SK-N-MC (cell line): ENCODE measurements at regions not wholly inside any gene's neighbourhood (a gene's known extent, or its start where the extent isn't known, plus 50 kb on each side); places are given as distances from the start of the nearest gene placed in this dataset.

Source experiments
- DNase-seq: peaks from one replicate; pipeline ENCODE4 v3.0.0-alpha.2; 2011; ENCODE audit warnings: low read depth, low spot score
- H3K27ac ChIP-seq: fragments of 200-600 bp; sonication (generic); 2 replicates; pipeline ENCODE4 v1.5.1; 2016; ENCODE audit warnings: mixed run types
- H3K36me3 ChIP-seq: fragments of 200-600 bp; sonication (generic); 2 replicates; pipeline ENCODE4 v1.6.1; 2017; ENCODE audit warnings: antibody characterized with exemption, low read length, mixed read lengths; ENCODE audit not compliant: insufficient read depth
- H3K4me3 ChIP-seq: fragments of 200-600 bp; sonication (generic); 2 replicates; pipeline ENCODE4 v1.5.1; 2016
- H3K9ac ChIP-seq: fragments of 200-600 bp; sonication (generic); 2 replicates; pipeline ENCODE4 v1.8.0; 2017; ENCODE audit warnings: mixed run types, mixed read lengths; ENCODE audit not compliant: insufficient read length
- H3K9me3 ChIP-seq: fragments of 200-600 bp; sonication (generic); 2 replicates; pipeline ENCODE4 v1.6.1; 2017; ENCODE audit warnings: low read depth, mild to moderate bottlenecking, antibody characterized with exemption, low read length, moderate library complexity, mixed read lengths
- EZH2 ChIP-seq: fragments of 200-600 bp; sonication (generic); IDR thresholded peaks from one replicate; pipeline ENCODE4 v1.6.1; 2017; ENCODE audit warnings: antibody characterized with exemption
- FOXP2 ChIP-seq: optimal IDR thresholded peaks from 2 replicates; pipeline ENCODE3; 2011; ENCODE audit warnings: mild to moderate bottlenecking, moderate library complexity; ENCODE audit not compliant: insufficient read depth; ENCODE audit errors: extremely low read length, control extremely low read depth
- POLR2AphosphoS5 ChIP-seq: IDR thresholded peaks from 2 replicates; pipeline ENCODE4 v1.6.1; 2012; ENCODE audit warnings: mild to moderate bottlenecking, low read depth, low read length, borderline replicate concordance

DNA sequence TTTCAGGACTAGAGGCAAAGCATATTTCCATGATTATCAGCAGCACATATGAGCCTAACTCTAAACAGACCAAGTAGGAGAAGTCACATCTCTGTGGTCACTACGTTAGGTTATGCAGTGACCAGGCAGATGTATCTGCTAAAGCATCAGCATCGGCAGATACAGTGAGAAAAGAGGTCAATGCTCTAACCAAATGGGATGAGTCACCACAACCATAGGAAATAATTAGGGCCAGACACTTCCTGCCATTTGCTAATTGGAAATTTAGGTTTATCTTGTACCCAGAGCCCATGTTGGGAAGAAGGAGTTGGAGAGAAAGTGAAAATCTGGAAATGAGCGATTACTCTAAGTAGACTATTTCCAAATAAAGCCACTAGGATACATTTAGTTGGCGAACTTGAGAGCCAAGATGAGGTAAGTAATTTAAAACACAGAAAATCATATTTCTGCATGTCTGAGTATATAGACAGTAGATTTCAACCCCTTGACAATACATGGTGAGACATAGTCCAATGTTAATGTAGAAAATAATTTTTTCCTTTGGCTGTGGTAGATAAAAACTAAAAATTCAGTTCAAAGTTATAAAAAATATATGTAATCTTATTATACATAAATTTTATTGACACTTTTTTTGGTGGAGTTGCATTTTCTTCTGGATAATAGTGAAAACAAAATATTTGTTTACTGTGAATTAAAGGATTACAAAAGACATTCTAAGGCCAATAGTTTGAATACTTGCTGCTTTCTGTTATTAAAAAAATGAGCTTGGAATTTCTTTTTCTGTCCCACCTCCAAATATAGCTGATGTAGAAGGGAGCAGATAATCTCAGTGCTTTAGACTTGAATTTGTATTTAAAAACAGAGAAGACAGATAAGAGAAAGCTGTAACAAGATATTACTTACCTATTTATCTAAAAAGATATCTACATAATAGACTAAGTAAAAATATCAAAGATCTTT is 104.4 kb upstream of the CSNK1A1L start:
- DNase-seq = no peak
- H3K9me3 ChIP-seq = no peaks in the 10 kb centered on the region
- no peaks in the 10 kb centered on the region for H3K36me3 ChIP-seq
- TF ChIP-seq FOXP2 = no peak
- no peak for TF ChIP-seq POLR2AphosphoS5
- TF ChIP-seq EZH2 = no peak
- H3K4me3 ChIP-seq = no peak overlapping the region
- H3K27ac ChIP-seq = no peak overlapping the region
- no peak overlapping the region for H3K9ac ChIP-seq

- H3K4me3 ChIP-seq = no peak overlapping the region
- no peak overlapping the region for H3K9ac ChIP-seq
- DNase-seq = no peak
- no peak for TF ChIP-seq FOXP2
- no peak for TF ChIP-seq POLR2AphosphoS5
- no peak for TF ChIP-seq EZH2
- H3K9me3 ChIP-seq = no peaks in the 10 kb centered on the region
- H3K36me3 ChIP-seq = no peaks in the 10 kb centered on the region
- H3K27ac ChIP-seq = no peak overlapping the region
Measured at GRCh38 chr13:37207691-37208451, 102.4 kb upstream of the CSNK1A1L start.

- TF ChIP-seq FOXP2 (no peak), POLR2AphosphoS5 (no peak), EZH2 (no peak)
- Histone ChIP-seq H3K9me3 (no peaks in the 10 kb centered on the region), H3K4me3 (no peak overlapping the region), H3K9ac (no peak overlapping the region), H3K27ac (no peak overlapping the region), H3K36me3 (no peaks in the 10 kb centered on the region)
- no peak for DNase-seq
Measured at GRCh38 chr13:37202264-37202663, 96.8 kb upstream of the CSNK1A1L start.

GRCh38 chr13:37201081-37201480 is 95.6 kb upstream of the CSNK1A1L start:
- no peak for TF ChIP-seq POLR2AphosphoS5
- no peak for TF ChIP-seq FOXP2
- no peak for TF ChIP-seq EZH2
- no peak for DNase-seq
- Histone ChIP-seq H3K9me3 (no peaks in the 10 kb centered on the region), H3K9ac (no peak overlapping the region), H3K27ac (no peak overlapping the region), H3K36me3 (no peaks in the 10 kb centered on the region), H3K4me3 (no peak overlapping the region)

GRCh38 chr13:37198629-37199028 is 93.2 kb upstream of the CSNK1A1L start:
- Histone ChIP-seq H3K4me3 (no peak overlapping the region), H3K36me3 (no peaks in the 10 kb centered on the region), H3K27ac (no peak overlapping the region), H3K9me3 (no peaks in the 10 kb centered on the region), H3K9ac (no peak overlapping the region)
- TF ChIP-seq EZH2 (no peak), FOXP2 (no peak), POLR2AphosphoS5 (no peak)
- DNase-seq = no peak

DNA sequence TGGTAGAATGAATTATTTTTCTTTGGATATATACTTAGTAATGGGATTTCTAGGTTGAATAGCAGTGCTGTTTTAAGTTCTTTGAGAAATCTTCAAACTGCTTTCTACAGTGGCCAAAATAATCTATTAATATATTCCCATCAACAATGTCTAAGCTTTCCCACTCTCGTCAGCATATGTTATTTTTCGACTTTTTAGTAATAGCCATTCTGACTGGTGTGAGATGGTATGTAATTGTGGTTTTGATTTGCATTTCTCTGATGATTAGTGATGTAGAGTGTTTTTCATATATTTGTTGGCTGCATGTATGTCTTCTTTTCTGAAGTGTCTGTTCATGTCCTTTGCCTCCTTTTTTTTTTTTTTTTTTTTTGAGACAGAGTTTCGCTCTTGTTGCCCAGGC is 90.2 kb upstream of the CSNK1A1L start:
- H3K36me3 ChIP-seq = no peaks in the 10 kb centered on the region
- no peak overlapping the region for H3K9ac ChIP-seq
- H3K27ac ChIP-seq = no peak overlapping the region
- TF ChIP-seq FOXP2 (no peak), POLR2AphosphoS5 (no peak), EZH2 (no peak)
- DNase-seq = no peak
- H3K4me3 ChIP-seq = no peak overlapping the region
- no peaks in the 10 kb centered on the region for H3K9me3 ChIP-seq

DNA sequence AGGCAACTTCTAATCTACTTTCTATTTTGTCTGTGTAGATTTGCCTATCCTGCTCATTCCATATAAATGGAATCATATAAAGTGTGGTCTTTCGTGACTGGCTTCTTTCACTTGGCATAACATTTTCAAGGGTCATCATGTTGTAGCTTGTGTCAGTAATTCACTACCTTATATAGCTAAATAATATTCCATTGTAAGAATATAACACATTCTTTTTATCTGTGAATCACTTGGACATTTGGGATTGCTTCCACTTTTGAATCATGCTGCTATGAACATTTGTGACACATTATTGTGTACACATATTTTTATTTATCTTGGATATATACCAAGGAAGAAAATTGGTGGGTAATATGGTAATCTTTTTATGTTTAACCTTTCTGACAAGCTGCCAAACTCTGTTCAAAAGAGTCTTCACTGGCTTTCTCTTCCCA is 89.0 kb upstream of the CSNK1A1L start:
- H3K27ac ChIP-seq = no peak overlapping the region
- DNase-seq = no peak
- TF ChIP-seq POLR2AphosphoS5 (no peak), EZH2 (no peak), FOXP2 (no peak)

DNA sequence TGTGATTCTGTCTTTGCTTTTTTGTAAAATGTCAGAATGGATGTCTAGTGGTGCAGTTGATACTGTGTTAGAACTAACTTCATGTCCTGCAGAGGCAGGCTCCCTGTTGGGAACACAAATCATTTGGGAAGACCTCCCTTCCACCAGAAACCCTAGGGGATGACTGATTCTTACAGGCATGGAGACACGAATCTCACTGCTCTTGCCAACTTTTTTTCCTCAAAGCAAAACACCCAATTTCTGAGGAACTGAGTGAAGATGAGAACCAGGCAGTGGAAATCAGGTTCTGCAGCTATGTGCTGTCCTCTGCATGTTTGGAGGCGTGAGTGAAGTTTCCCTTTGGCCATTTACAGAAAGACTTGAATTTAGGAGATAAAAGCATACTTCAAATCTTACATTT is 87.5 kb upstream of the CSNK1A1L start:
- H3K27ac ChIP-seq = no peak overlapping the region
- no peak for DNase-seq
- H3K9ac ChIP-seq = no peak overlapping the region
- H3K9me3 ChIP-seq = no peaks in the 10 kb centered on the region
- no peaks in the 10 kb centered on the region for H3K36me3 ChIP-seq
- TF ChIP-seq EZH2 = no peak
- no peak for TF ChIP-seq FOXP2
- no peak for TF ChIP-seq POLR2AphosphoS5
- H3K4me3 ChIP-seq = no peak overlapping the region

More for the DNA sequence above, 89.0 kb upstream of the CSNK1A1L start:
- no peak overlapping the region for H3K4me3 ChIP-seq
- H3K9ac ChIP-seq = no peak overlapping the region
- no peaks in the 10 kb centered on the region for H3K9me3 ChIP-seq
- H3K36me3 ChIP-seq = no peaks in the 10 kb centered on the region
